NCI-H748 (cell line): ENCODE measurements at regions not wholly inside any gene's neighbourhood (a gene's known extent, or its start where the extent isn't known, plus 50 kb on each side); places are given as distances from the start of the nearest gene placed in this dataset.
"Not testable (repeated sequence)": the region's sequence is repeated elsewhere in the genome, so short reads cannot be mapped to it uniquely, and the experiment has no call there.

Source experiments
- DNase-seq: peaks from one replicate; lab custom pipeline; 2025; ENCODE audit not compliant: unreplicated experiment; lab: John Stamatoyannopoulos, UW

DNA sequence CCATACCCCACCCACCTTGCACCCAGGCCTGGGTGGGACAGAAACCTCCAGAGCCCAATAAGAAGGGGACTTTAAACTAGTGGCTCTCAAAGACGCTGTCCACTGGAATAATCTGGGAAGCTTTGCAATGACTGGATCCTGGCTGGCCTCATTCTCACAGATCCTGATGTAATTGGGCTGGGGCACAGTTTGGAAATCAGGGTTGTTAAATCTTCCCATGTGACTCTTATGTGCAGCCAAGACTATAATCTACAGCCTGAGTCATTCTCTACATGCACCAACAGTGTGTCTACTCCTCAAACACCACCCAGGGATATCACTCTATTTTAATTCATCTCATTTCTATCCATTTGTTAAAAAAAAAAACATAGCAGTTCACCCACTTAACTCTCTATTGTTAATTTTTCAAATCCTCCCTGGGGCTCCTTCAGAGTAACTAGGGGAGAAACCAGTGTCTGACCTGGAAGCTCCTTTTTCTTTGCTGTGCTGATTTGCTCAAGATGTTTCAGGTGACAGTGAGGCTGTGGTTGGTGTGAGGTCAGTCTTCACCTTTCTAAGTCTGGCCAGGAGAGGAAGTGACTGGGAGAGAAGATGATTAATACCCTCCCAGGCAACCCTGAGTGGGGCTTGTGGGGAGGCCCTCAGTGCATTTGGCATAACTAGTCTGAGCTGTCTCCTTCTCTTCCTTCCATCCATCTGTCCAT is 211.6 kb upstream of the SFSWAP start:
- DNase-seq, result no peak

DNA sequence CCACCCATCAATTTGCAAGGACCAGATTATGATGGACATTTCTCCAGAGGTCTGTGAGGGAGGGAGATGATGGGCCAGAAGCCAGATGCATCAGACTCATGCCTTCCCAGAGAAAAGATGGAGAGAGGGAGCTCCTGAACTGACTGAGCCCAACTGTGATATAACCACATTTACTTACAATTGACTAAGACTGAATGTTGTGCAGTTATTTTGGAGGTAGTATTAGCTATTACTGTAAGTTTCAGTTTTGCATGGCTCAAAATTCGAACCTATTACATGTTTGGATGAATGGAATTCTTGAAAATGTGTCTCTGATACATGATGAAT is 211.1 kb upstream of the SFSWAP start:
- DNase-seq, result no peak

DNA sequence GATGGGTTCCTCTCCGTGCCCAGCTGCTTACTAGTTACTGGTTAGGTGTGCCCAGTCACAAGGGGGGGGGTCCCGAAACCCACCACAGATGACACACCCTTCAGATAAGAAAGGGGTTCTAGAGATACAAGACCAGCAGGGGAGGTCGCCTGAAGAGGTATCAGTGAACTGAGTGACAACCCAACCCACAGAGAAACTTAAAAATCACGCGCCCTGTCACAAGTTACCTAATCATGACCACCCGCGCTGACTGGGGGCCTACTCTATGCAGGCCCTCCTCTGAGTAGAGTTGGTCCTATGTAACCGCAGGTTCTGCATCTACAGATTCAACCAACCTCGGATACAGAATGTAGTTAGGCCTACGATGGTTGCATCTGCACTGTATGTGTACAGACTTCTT is 210.3 kb upstream of the SFSWAP start:
- DNase-seq, result no peak

DNA sequence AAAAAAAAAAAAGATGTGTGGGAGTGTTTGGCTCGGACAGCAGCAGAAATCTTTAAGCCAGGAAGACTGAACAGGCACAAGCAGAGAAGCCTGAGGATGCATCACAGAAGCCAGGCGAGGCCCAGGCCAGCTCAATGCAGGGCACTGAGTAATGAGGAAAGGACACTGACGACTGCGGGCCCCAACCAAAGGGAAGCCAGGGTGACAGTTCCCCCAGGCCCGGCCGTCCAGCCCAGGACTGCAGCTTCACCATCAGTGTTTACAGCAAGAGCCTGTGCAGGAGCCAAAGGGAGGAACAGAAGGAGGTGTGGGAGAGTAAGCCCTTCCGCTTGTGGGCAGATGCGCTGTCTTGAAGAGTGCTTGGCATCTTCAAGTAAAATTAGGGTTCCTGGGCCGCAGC is 205.3 kb upstream of the SFSWAP start:
- DNase-seq, result no peak

DNA sequence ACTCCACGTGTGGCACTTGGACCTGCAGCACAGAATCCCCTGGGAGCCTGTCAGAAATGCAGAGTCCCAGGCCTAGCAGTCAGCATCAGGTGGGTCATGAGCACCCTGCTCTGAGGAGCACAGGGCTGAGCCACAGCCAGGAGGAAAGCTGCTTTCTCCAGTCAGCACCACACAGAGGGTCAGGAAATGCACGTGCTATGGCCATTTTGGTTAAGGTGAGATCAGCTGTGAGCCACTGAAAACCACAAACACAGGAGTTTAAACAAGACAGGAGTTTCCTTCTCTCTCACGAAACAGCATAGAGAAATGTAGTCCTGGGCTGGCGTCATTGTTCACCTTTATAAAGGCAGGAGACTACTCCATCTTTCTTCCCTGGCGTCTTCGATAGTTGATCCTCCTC is 204.5 kb upstream of the SFSWAP start:
- no peak for DNase-seq

DNA sequence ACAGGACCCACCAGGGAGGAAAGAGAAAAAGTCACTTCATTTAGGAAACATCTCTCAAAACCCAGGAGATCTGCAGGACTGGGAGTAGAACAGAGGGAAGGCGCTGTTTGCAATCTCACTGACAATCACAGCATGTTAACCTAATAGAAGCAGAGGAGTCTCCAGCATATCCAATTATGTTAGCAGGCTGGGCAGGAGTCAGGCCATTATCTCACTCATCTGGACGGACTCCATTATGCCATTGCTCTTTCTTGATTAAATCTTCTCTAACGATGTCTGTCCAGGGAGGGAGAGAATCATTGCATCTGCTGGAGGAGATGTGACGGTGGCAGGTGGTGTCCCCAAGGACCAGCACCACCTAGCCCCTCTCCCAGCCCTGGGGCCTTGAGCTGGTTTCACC is 203.8 kb upstream of the SFSWAP start:
- no peak for DNase-seq

DNA sequence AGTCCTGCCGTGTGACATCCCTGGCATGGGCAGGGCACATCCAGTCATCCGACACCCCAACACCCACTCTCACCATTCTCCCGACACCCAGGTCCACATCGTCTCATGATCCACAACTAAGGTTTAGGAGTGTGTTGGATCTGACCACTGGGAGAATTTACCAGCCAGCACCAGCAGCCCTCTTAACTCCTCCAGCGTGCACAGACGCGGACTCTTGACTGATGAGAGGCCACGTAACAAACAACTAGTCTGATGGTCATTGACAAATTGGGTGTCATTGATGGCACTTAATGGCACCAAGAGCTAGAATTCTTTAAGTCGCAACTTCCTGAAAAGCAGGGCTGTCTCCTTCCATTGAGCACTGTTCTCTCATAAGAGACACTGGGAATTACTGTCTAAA is 203.0 kb upstream of the SFSWAP start:
- no peak for DNase-seq

DNA sequence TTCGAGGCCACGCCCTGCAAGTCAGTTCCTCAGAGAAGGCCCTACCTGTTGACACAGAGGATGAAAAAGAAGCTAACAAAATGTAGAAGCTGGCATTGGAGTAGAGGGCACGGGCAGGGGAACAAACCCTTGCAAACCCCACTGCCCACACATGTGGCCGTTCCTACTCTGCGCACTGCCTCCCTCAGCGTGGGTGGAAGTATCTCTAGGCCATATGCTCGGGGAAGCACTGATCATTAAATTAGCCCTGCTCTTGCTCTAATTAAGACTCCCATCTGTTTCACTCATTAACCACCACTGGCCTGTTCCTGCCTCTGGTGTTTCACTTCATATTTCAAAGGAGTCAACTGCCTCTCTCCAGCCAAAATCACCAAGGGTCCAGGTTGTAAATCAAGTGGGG is 201.2 kb upstream of the SFSWAP start:
- no peak for DNase-seq

DNA sequence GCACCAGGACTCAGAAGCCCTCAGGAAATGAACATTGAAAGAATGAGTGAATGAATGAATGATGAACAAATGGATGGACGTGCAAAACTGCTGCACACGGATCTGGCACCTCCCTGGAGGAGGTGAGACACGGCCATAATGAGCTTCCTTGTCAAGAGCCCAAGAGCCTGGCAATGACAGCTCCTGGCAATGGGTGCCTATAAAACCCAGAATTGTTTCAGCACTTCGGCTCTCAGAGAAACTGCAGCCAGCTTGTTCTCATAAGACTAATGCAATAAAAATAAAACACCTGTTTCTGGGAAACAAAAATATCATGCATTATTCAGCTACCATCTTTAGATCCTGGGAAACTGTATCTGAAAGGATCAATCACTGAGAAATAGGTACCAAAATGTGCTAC is 200.5 kb upstream of the SFSWAP start:
- DNase-seq, result no peak

DNA sequence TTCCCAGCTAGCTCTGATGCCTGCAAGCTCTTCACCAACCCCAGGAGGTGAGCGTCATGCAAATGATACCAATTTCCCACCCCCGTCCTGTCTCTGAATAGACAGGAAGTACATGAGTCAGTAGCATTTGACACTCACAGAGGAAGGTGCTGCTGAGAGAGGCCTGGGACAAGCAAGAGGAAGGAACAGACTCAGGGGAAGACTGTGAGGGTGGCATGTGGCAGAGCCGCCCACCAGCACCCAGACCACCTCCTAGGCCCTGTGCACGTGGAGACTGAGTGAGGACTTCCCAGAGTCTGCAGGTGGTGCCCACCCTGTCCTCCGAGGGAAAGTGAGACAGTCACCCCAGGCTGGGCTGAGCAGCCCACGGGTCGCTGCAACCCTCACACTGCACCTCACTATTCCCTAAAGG is 199.5 kb upstream of the SFSWAP start:
- DNase-seq, result no peak

DNA sequence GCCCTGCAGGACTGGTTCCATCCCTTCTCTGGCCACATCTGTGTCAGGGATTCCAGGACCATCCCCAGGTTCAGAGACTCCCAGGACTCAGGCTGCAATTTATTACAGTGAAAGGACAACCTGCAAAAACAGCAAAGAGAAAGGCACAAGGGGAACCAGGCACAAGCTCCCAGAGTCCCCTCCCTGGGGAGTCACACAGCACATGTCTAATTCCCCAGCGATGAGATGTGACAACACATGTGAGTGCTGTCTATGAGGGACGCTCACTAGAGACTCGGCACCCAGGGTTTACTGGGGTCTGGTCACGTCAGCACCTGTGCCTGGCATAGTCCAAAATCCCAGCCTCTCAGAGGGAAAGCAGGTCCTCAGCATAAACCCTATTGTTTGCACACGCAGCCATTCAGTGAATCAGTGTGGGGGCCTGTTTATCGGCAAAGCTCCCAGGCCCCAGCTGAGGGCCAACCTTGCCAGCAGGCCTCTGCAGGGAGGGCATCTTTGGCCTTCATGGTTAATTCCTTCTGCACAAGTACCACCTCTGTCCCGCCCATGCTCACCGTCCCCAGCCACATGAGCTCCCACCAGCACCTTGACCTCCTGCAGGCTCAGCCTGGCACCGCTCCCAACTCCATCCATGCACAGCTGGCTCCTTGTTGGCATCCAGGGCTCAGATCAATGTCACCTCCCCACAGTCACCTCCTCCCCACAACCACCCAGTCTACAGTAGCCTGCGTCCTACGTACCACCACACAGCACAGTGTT is 198.9 kb upstream of the SFSWAP start:
- DNase-seq, result no peak

DNA sequence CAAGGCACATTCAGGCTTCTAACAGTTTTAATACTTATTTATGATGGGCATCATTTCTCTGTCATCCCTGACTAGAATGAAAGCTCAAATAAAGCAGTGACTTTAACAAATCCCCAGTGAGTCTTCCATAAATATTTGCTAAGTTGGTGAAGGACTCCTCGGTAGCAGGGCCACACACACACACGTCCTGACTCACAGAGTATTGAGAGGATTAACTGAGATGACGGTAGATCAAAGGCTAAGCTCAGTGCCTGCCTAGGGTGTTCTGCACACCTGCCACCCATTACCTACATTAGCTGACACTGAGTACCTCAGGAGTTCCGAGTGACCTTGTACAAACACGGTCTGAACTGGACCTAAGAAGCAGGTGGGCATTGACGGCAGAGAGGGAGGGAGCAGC is 197.3 kb upstream of the SFSWAP start:
- no peak for DNase-seq

DNA sequence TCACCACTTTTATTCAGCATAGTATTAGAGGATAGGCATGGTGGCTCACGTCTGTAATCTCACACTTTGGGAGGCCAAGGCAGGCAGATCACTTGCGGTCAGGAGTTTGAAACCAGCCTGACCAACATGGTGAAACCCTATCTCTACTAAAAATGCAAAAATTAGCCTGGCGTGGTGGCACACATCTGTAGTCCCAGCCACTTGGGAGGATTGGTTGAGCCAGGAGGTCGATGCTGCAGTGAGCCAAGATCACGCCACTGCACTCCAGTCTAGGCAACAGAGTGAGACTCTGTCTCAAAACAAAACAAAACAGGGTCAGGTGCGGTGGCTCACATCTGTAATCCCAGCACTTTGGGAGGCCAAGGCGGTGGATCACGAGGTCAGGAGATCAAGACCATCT is 190.3 kb upstream of the SFSWAP start:
- DNase-seq, result not testable (repeated sequence)

DNA sequence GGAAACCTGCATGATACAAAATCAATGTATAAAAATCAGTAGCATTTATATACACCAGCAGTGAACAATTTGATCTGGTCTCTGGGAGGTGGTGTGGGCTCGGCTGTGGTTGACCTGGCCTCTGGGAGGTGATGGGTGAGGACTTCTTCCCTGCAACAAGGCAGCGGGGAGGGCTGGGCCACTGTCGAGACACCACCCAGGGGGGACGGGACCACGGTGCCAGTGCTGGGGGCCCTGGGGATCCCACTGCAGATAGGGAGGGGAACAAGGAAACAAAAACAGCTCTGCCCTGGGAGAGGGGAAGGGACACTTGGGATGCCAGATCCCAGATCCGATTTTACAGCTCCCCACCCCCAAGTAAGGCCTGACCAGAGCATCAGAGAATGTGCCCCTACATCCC is 189.6 kb upstream of the SFSWAP start:
- no peak for DNase-seq

DNA sequence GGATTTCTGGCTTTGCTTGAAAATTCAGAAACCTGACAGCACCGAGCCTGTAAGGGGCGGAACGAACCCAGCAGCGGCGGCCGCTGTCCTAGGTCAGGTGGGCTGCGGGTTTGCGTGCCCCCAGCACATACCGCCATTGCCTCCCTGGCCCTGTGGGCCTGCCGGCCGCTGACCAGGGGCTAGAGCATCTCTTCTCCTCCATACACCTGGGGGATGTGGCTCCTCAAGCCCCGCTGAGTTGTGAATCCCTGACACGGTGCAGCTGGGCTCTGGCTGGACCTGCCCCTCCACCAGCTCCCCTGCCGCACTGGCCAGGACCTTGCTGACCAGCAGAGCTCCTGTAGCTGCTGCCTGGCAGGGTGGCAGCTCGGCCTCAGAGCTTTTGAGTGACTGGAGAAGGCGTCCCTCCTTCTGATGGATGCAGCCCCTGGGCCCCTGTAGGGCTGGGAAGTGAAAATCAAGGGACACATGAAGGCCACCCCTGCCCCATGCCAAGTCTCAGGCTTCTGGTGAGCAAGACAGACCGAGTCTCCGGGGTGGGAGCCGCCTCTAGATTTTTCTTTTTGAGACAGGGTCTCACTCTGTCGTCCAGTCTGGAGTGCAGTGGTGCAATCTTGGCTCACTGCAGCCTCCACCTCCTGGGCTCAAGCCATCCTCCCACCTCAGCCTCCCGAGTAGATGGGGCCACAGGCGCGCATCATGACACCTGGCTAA is 184.9 kb upstream of the SFSWAP start:
- DNase-seq, result no peak

DNA sequence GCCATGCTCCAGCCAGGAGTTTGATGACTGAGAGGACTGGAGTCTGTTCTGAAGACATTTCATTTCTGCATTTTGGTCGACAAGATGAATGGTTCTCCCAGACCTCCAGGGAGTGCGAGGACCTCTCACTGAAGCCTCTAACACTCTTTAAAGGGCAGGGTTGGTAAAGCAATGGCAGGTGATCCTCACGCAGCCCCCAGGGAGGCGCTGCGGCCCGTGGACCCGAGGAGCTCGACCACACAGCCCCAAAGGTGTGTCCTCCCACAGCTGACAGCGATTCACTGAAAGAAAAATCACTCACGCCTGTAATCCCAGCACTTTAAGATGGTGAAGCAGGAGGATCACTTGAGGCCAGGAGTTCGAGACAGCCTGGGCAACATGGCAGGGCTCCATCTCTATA is 183.8 kb upstream of the SFSWAP start:
- DNase-seq, result no peak

DNA sequence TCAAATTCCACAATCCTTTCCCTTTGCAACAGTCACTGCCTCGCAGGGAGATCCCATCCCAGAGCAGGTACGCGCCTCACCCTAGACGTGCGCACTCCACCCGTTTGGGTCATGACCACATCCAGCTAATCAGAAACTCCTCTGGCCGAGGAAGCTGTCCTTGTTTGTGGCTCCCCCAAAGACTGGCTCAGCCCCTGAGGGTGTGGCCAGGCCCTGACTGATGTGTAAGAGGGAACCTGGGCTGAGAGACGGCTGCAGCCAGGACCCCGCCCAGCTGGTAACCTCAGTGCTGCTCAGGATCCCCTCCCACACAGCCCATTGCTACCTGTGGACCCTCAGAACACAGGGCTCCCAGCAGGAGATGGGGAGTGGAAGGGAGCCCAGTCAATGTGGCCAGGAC is 183.2 kb upstream of the SFSWAP start:
- no peak for DNase-seq

DNA sequence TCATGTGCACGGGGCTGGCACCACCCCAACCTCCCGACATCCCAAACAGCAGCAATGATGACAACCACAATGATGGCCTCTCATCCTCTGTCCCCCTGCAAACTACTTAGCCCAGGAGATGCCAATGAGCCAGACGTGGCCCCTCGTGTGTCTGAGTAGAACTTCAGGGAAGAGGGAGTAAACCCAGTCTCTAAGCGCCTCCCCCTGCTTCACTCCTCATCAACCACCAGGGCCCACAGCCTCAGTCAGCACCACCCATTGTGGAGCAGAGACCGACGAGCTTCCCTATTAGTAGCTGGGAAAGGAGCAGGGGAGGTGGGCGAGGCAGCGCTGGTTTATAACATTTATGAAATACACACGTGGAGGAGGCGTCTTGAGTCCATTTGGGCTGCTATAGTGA is 182.7 kb upstream of the SFSWAP start:
- no peak for DNase-seq

DNA sequence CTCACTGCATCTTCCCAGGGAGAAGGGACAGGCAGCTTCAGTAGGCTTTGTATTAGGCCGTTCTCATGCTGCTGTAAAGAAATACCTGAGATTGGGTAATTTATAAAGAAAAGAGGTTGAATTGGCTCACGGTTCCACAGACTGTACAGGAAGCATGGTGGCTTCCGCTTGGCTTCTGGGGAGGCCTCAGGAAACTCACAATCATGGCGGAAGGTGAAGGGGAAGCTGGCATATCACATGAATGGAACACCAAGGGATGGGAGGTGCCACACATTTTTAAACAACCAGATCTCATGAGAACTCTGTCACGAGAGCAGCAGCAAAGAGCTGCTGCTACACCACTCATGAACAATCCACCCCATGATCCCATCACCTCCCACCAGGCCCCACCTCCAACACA is 182.2 kb upstream of the SFSWAP start:
- no peak for DNase-seq

DNA sequence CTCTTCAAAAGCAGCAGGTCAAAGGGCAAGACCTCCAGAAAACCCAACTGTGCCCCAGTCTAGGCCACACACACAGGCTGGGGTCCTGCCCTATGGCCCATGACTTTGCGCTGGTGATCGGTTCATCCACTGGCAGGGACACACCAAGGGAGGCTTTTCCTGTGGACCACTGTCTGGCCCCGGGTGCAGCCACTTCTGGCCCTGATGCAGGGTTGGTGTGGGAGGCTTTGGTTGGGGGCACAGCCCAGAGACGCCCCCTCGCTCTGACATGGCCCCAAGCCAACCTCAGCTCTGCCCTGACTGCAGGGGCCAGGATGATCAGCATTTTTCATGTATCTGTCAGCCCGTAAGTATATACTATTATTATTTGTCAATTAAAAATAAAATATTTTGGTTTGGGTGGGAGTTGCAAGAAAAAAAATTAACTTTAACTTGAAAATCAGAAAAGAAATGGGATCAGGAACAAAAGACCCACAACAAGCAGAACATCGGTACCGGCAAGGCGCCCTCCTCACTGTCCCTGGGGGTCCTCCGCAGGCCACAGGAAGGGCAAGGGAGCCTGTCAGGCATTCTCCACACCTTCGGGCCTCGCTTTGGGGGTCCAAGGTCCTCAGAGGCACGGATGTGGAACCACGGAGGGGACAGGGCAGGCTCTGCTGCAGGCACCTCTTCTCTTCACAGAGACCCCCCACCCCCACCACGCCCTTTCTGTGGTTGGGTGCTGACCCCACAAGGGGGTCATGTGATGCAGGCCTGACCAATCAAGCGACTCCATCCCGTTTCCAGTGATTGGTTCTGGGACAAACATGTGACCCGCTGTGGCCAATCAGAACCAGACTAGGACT is 181.5 kb upstream of the SFSWAP start:
- no peak for DNase-seq

DNA sequence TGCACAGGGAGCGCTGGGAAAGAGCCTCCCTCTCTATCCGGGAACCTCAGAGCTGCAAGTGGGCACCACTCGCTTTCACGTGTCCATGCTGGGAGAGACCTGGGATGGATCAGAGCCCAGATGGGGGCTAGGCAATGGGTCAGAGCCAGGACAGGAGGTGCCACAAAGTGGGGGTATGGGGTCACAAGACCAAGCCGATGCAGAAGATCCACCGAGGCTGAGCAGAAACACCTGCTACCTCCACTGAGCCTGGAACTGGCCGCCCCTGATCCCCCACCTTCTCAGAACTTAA is 180.9 kb upstream of the SFSWAP start:
- no peak for DNase-seq

DNA sequence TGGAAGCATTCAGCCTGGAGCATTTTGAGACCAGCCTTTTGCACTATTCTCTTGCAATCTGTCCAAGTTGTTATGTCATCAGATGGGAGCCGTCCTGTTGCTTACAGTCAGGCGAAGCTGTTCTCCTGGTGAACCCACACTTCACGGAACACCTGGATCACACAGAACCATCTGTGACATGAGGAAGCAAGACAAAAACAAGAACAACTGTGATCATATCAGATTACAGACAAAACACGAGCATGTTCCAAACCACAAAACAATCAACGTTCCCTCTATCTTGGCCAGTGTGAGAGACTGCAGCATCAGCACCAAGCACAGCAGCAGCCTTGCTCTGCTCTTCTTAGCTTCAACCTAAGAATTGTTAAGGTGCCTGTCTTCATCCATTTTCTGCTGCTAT is 180.5 kb upstream of the SFSWAP start:
- DNase-seq, result no peak
